Lower lobe of right lung (tissue), 2 donors: ENCODE measurements at regions not wholly inside any gene's neighbourhood (a gene's known extent, or its start where the extent isn't known, plus 50 kb on each side); places are given as distances from the start of the nearest gene placed in this dataset.

Experiments
- ATAC-seq, 2 donors: fragments of 200-7000 bp; cut with Tn5 transposase; one replicate each; pipeline ENCODE4 v1.9.1; 2020 to 2022; ENCODE audit warnings: mild to moderate bottlenecking in 2 of 2, moderate library complexity in 2 of 2
- DNase-seq: peaks from one replicate; pipeline ENCODE4 v3.0.0-alpha.2; 2020
- H3K27ac ChIP-seq: fragments of 200-600 bp; one replicate; pipeline ENCODE4 v1.8.0; 2022
- H3K27me3 ChIP-seq: fragments of 200-600 bp; one replicate; pipeline ENCODE4 v1.8.0; 2022; ENCODE audit warnings: low read depth
- H3K36me3 ChIP-seq: fragments of 200-600 bp; one replicate; pipeline ENCODE4 v1.8.0; 2022; ENCODE audit warnings: mild to moderate bottlenecking
- H3K4me1 ChIP-seq: fragments of 200-600 bp; one replicate; pipeline ENCODE4 v1.8.0; 2022
- H3K4me3 ChIP-seq: fragments of 200-600 bp; one replicate; pipeline ENCODE4 v1.8.0; 2022; ENCODE audit warnings: mild to moderate bottlenecking
- H3K9me3 ChIP-seq: fragments of 200-600 bp; one replicate; pipeline ENCODE4 v1.8.0; 2022
- intact Hi-C: fragments of 100-400 bp; cut with DNase I; formaldehyde crosslinking; loops from one replicate; pipeline ENCODE4 v1.11.0; 2022
- TF ChIP-seq, protein P1 (sequence below): fragments of 200-600 bp; IDR thresholded peaks from one replicate; pipeline ENCODE4 v1.8.0; 2022; ENCODE audit warnings: antibody characterized with exemption, mild to moderate bottlenecking
- donor health status: DM: no; HTN: yes; CAD: no; lungs with severe emphysema.

- ATAC-seq: peak; percentile 65
- no peak overlapping the region for H3K4me3 ChIP-seq
These were observed 219.7 kb upstream of the TMPO start for GRCh38 chr12:98295681-98296080.

DNA sequence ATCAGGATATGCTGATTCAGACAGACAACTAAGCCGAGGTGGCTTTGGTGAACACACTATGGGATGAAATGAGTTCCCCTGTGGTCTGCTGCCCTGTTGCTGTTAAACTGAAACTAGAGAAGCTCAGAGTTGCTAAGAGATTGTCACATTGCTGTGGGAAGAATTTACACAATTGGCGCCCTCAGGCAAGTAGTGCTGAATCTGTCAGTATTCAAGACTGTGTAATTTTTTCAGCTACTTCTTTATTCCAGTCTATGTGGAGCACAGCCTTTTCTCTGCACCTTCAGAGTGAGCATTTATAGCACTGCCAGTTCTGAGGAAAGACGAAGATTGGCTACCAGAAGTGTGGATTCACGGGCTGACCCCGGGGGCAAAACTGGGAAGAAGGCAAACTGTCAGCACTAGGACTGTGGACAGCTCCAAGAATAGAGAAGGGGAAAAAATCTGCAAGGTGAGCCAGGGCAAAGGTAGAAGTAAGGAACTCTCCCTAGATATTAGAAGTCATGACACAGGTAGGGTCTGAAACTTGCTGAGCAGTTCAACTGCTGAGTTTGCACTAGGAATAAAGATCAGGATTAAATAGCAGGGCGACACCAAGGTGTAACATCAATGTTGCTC is 218.8 kb upstream of the TMPO start:
- no peaks in the 10 kb centered on the region for H3K36me3 ChIP-seq
- H3K4me1 ChIP-seq: no peaks in the 10 kb centered on the region
- H3K9me3 ChIP-seq: no peaks in the 10 kb centered on the region
- TF ChIP-seq, protein P1, sequence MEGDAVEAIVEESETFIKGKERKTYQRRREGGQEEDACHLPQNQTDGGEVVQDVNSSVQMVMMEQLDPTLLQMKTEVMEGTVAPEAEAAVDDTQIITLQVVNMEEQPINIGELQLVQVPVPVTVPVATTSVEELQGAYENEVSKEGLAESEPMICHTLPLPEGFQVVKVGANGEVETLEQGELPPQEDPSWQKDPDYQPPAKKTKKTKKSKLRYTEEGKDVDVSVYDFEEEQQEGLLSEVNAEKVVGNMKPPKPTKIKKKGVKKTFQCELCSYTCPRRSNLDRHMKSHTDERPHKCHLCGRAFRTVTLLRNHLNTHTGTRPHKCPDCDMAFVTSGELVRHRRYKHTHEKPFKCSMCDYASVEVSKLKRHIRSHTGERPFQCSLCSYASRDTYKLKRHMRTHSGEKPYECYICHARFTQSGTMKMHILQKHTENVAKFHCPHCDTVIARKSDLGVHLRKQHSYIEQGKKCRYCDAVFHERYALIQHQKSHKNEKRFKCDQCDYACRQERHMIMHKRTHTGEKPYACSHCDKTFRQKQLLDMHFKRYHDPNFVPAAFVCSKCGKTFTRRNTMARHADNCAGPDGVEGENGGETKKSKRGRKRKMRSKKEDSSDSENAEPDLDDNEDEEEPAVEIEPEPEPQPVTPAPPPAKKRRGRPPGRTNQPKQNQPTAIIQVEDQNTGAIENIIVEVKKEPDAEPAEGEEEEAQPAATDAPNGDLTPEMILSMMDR: no peak
- intact Hi-C loops: no loop called here
- peak; percentile 49 to 51 for ATAC-seq
- no peaks in the 10 kb centered on the region for H3K27me3 ChIP-seq
- no peak overlapping the region for H3K4me3 ChIP-seq
- H3K27ac ChIP-seq: no peak overlapping the region
- no peak for DNase-seq

More at GRCh38 chr12:98295681-98296080, 219.7 kb upstream of the TMPO start:
- H3K36me3 ChIP-seq: no peaks in the 10 kb centered on the region
- intact Hi-C loops: no loop called here
- H3K27me3 ChIP-seq: no peaks in the 10 kb centered on the region
- H3K27ac ChIP-seq: no peak overlapping the region
- DNase-seq: no peak
- TF ChIP-seq, protein P1: no peak
- no peaks in the 10 kb centered on the region for H3K9me3 ChIP-seq
- H3K4me1 ChIP-seq: no peaks in the 10 kb centered on the region

GRCh38 chr12:98297538-98297937 is 217.9 kb upstream of the TMPO start:
- no peak overlapping the region for H3K27ac ChIP-seq
- TF ChIP-seq, protein P1: no peak
- no peaks in the 10 kb centered on the region for H3K4me1 ChIP-seq
- DNase-seq (no peak), ATAC-seq (no peak)
- no peaks in the 10 kb centered on the region for H3K9me3 ChIP-seq
- H3K27me3 ChIP-seq: no peaks in the 10 kb centered on the region
- intact Hi-C loops: no loop called here
- no peaks in the 10 kb centered on the region for H3K36me3 ChIP-seq
- H3K4me3 ChIP-seq: no peak overlapping the region

DNA sequence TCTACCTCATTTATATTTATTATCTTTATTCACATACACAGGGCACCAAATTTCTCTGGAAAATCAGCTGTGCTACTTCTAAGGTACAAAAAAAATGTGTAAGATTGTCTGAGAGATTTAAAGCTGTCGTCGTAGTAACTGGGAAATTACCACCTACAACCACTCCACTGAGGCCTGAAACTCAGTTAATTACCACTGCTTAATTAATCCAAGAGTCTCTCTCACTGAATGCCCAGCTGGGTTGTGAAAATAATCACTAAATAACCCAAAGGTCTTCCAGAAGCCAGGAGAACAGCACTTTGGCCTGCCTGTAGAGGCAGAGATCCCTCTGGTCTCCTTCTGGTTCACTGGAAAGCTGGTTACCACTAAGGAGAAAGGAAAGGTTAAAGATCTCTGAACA is 207.2 kb upstream of the TMPO start:
- no peak overlapping the region for H3K27ac ChIP-seq
- no peaks in the 10 kb centered on the region for H3K9me3 ChIP-seq
- TF ChIP-seq, protein P1: no peak
- intact Hi-C loops: no loop called here
- no peak for ATAC-seq
- no peak for DNase-seq
- no peak overlapping the region for H3K4me3 ChIP-seq
- no peaks in the 10 kb centered on the region for H3K27me3 ChIP-seq
- no peaks in the 10 kb centered on the region for H3K36me3 ChIP-seq
- H3K4me1 ChIP-seq: no peaks in the 10 kb centered on the region

DNA sequence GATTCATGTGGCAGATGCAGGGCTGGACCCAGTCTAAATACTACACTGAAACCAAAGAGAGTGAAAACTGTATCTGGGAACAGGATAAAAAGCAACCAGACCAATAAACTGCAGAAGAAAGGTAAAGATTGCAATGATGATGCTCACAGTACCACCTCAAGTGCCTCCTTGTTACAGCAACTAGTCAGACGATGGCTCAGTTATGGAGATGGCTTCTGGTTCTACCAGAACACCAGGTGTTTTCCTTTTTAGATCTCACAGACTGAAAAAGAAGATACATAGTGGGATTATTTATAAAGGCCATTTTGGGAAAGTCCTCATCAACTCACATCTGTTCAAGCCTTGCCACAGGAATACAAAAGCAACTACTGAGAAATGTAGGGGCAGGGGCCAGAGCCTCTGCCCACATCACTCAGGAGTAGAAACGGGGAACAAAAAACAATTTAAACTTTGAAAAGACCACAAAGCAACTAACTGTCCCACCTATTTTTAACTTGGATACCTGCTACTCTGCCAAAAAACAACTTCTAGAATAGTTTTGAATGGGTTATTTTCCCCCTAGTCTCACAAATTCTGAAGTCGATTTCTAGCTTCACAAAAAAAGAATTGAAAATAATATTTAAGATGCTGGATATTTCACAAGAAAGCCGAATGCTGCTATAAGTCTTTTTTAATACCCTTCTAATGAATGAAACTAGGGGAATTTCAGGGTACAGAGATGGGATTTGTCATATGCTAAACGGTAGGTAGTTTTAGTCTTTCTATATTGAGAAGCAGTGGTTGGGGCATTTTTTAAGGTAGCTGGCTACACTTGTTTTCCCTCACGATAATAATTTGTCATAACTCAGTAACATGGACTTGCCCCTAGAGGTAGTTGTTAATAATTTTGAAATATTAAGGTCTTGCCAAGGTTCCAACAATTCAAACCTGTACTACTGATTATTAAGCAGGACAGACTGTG is 197.2 kb upstream of the TMPO start:
- Histone ChIP-seq H3K27me3 (no peaks in the 10 kb centered on the region), H3K36me3 (no peaks in the 10 kb centered on the region), H3K27ac (no peak overlapping the region), H3K4me1 (no peaks in the 10 kb centered on the region), H3K9me3 (no peaks in the 10 kb centered on the region), H3K4me3 (no peak overlapping the region)
- ATAC-seq (no peak), DNase-seq (no peak)
- TF ChIP-seq, protein P1: no peak
- intact Hi-C loops: no loop called here
